ENCODE measurements at regions not wholly inside any gene's neighbourhood (a gene's known extent, or its start where the extent isn't known, plus 50 kb on each side); places are given as distances from the start of the nearest gene placed in this dataset.

DNA sequence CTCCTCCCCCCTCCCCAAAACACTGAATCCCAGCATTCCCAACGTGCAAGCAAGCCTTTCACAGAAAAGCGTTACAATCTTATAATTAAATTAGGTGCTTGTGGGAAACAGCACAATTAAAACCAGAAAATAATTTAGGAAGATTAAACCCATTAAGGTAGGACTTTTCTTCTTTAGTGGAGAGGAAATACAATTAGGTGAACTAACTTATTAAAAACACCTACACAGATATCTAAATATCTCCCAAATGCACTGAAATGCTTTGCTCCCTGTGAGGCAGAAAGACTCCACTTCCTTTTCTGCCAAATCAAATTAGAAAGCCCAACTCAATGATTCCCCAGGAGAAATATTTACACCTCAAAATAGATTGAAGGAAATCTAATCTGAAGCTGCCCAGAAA is 60.9 kb upstream of the ETS2 start:
- TF ChIP-seq POLR2A (IDR thresholded peaks at IDR 0.05) = no peak
- TF ChIP-seq POLR2AphosphoS5 (IDR thresholded peaks at IDR 0.05) = no peak
- no peak for TF ChIP-seq CTCF (IDR thresholded peaks at IDR 0.05)
- no peak for TF ChIP-seq EP300 (IDR thresholded peaks at IDR 0.05; ENCODE audit: low read depth)
- in situ Hi-C loops (cut with MboI; ENCODE audit: low pct_ligation_motif_present in 1 of 4, low pct_unique_long_range_greater_than_20kb in 1 of 4, low sequenced_read_pairs in 3 of 4) = no loop called here

GRCh38 chr21:38747810-38748209 is 57.9 kb upstream of the ETS2 start:
- no peaks in the 10 kb centered on the region for H3K9me3 ChIP-seq
- TF ChIP-seq EP300 (IDR thresholded peaks at IDR 0.05; ENCODE audit: low read depth) (no peak), POLR2AphosphoS5 (IDR thresholded peaks at IDR 0.05) (no peak), CTCF (IDR thresholded peaks at IDR 0.05) (no peak), POLR2A (IDR thresholded peaks at IDR 0.05) (no peak)
- no peaks in the 10 kb centered on the region for H3K36me3 ChIP-seq
- intact Hi-C loops (cut with DNase I; ENCODE audit: low total_unique reads) (no loop called here), in situ Hi-C loops (cut with MboI; ENCODE audit: low pct_ligation_motif_present in 1 of 4, low pct_unique_long_range_greater_than_20kb in 1 of 4, low sequenced_read_pairs in 3 of 4) (no loop called here)
- no peak overlapping the region for H3K4me3 ChIP-seq
- DNase-seq = no peak
- no peaks in the 10 kb centered on the region for H3K27me3 ChIP-seq
- WGBS, 2 donors (ENCODE audit: low coverage in 1 of 2) = 46 to 49% methylated on average over 4 of the region's 4 CpGs
- peak overlapping the region; percentile 30 to 60 (median 46) for H3K27ac ChIP-seq
- H3K4me1 ChIP-seq = peaks cover 0 to 22% (median 4%) of the 10 kb centered on the region in 4 donors

More for the DNA sequence above, 60.9 kb upstream of the ETS2 start:
- peaks cover 3 to 43% (median 17%) of the 10 kb centered on the region in 4 donors for H3K4me1 ChIP-seq
- no peak for DNase-seq
- H3K9me3 ChIP-seq = no peaks in the 10 kb centered on the region
- WGBS, 2 donors (ENCODE audit: low coverage in 1 of 2) = 83% methylated on average over 2 of the region's 2 CpGs; no CpG with 5 or more reads in 1 of the 2 donors
- no peaks in the 10 kb centered on the region for H3K27me3 ChIP-seq
- intact Hi-C loops (cut with DNase I; ENCODE audit: low total_unique reads) = no loop called here
- no peak overlapping the region for H3K4me3 ChIP-seq
- no peaks in the 10 kb centered on the region for H3K36me3 ChIP-seq
- no peak overlapping the region for H3K27ac ChIP-seq

GRCh38 chr21:38751379-38752050 is 54.2 kb upstream of the ETS2 start:
- H3K27me3 ChIP-seq = no peaks in the 10 kb centered on the region
- 81 to 82% methylated on average over 5 to 27 of the region's 27 CpGs for WGBS, 2 donors (ENCODE audit: low coverage in 1 of 2)
- TF ChIP-seq POLR2AphosphoS5 (IDR thresholded peaks at IDR 0.05) (no peak), POLR2A (IDR thresholded peaks at IDR 0.05) (no peak), EP300 (IDR thresholded peaks at IDR 0.05; ENCODE audit: low read depth) (no peak), CTCF (IDR thresholded peaks at IDR 0.05) (no peak)
- H3K4me1 ChIP-seq = peaks cover 0 to 47% (median 16%) of the 10 kb centered on the region in 4 donors
- no peak for DNase-seq
- H3K27ac ChIP-seq = peak overlapping the region in 2 of 4 donors; percentile 14 to 26
- intact Hi-C loops (cut with DNase I; ENCODE audit: low total_unique reads) = loop anchor here (10.0 kb wide), 1 partner anchor 233 kb away; no protein-coding TSS in a partner anchor
- H3K36me3 ChIP-seq = no peaks in the 10 kb centered on the region
- H3K4me3 ChIP-seq = no peak overlapping the region
- no peaks in the 10 kb centered on the region for H3K9me3 ChIP-seq
- in situ Hi-C loops (cut with MboI; ENCODE audit: low pct_ligation_motif_present in 1 of 4, low pct_unique_long_range_greater_than_20kb in 1 of 4, low sequenced_read_pairs in 3 of 4) = no loop called here

DNA sequence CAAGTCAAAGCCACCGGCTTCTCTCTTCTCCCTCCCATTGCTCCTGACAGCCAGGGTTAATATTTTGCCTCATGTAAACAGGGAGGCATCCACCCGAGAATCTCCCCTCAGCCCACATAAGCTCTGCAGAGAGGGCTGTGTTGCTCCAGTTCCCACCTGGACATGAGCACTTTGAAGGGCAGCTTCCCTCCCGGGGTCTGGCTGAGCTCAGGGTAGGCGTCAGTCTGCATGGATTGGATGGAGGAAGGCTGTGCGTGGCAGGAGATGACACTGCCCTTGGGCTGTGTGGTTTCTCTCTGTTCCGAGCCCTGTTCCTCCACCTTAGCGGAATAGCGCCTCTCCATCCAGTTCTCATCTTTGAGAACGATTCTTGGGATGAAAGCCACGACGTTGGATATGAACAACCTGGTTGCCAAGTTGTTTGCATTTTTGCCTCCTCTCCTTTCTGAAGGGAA is 53.7 kb upstream of the ETS2 start:
- WGBS, 2 donors (ENCODE audit: low coverage in 1 of 2) = 81 to 86% methylated on average over 5 to 11 of the region's 11 CpGs
- in situ Hi-C loops (cut with MboI; ENCODE audit: low pct_ligation_motif_present in 1 of 4, low pct_unique_long_range_greater_than_20kb in 1 of 4, low sequenced_read_pairs in 3 of 4) = no loop called here
- H3K27ac ChIP-seq = peak overlapping the region in 1 of 4 donors; percentile 26

More for the DNA sequence above, 53.7 kb upstream of the ETS2 start:
- H3K27me3 ChIP-seq = no peaks in the 10 kb centered on the region
- H3K4me3 ChIP-seq = no peak overlapping the region
- DNase-seq = no peak
- peaks cover 0 to 45% (median 16%) of the 10 kb centered on the region in 4 donors for H3K4me1 ChIP-seq
- no peaks in the 10 kb centered on the region for H3K9me3 ChIP-seq
- intact Hi-C loops (cut with DNase I; ENCODE audit: low total_unique reads) = loop anchor here (10.0 kb wide), 1 partner anchor 233 kb away; no protein-coding TSS in a partner anchor
- TF ChIP-seq CTCF (IDR thresholded peaks at IDR 0.05) = no peak
- no peak for TF ChIP-seq POLR2AphosphoS5 (IDR thresholded peaks at IDR 0.05)
- TF ChIP-seq EP300 (IDR thresholded peaks at IDR 0.05; ENCODE audit: low read depth) = no peak
- no peak for TF ChIP-seq POLR2A (IDR thresholded peaks at IDR 0.05)
- H3K36me3 ChIP-seq = no peaks in the 10 kb centered on the region
